Panc1 (cell line): ENCODE measurements at regions not wholly inside any gene's neighbourhood (a gene's known extent, or its start where the extent isn't known, plus 50 kb on each side); places are given as distances from the start of the nearest gene placed in this dataset.

Source experiments
- POLR2AphosphoS5 ChIP-seq: IDR thresholded peaks from 2 replicates; pipeline ENCODE4 v1.6.1; 2012; ENCODE audit warnings: mild to moderate bottlenecking, low read depth, low read length, moderate library complexity
- REST ChIP-seq, 2 experiments: IDR thresholded peaks; 2 replicates each; pipeline ENCODE4 v1.6.1; 2011 to 2012; ENCODE audit warnings: low read depth in 2 of 2, control low read depth in 1 of 2, low read length in 1 of 2, mild to moderate bottlenecking in 1 of 2, moderate library complexity in 1 of 2; ENCODE audit not compliant: insufficient read depth in 1 of 2
- TCF7L2 ChIP-seq: IDR thresholded peaks from 2 replicates; pipeline ENCODE4 v1.6.1; 2011; ENCODE audit warnings: mild to moderate bottlenecking, low read depth, low read length, inconsistent platforms
- TF ChIP-seq, protein P1 (sequence below): fragments of 450-650 bp; IDR thresholded peaks from 2 replicates; pipeline ENCODE4 v1.5.1; 2017; ENCODE audit warnings: mild to moderate bottlenecking

DNA sequence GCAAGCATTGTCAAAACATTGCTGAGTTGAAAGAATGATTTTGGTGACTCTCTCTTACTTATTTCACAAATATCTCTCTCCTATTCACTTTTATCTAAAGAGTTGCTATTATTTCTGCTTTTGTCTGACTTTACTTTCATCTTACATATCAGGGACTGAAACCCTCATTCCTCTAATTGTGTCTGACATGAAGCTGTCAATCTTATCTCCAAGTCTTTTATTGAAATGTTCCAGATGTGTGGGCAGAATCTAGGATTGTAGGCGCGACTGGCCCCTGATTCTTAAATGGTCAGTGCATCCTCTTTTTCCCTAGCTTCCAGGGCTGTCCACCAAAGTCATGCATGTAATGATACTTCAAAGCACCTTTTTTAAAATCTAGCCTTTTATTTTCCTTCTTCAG lies 174.6 kb downstream of the NDFIP2 start:
- TF ChIP-seq, protein P1, sequence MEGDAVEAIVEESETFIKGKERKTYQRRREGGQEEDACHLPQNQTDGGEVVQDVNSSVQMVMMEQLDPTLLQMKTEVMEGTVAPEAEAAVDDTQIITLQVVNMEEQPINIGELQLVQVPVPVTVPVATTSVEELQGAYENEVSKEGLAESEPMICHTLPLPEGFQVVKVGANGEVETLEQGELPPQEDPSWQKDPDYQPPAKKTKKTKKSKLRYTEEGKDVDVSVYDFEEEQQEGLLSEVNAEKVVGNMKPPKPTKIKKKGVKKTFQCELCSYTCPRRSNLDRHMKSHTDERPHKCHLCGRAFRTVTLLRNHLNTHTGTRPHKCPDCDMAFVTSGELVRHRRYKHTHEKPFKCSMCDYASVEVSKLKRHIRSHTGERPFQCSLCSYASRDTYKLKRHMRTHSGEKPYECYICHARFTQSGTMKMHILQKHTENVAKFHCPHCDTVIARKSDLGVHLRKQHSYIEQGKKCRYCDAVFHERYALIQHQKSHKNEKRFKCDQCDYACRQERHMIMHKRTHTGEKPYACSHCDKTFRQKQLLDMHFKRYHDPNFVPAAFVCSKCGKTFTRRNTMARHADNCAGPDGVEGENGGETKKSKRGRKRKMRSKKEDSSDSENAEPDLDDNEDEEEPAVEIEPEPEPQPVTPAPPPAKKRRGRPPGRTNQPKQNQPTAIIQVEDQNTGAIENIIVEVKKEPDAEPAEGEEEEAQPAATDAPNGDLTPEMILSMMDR, result no peak
- TF ChIP-seq TCF7L2 (no peak), REST (IDR thresholded peaks at IDR 0.05; ENCODE audit: insufficient read depth in 1 of 2, low read depth in 2 of 2, low read length in 1 of 2) (no peak), POLR2AphosphoS5 (no peak)
